DOHH2 (cell line): ENCODE measurements at regions not wholly inside any gene's neighbourhood (a gene's known extent, or its start where the extent isn't known, plus 50 kb on each side); places are given as distances from the start of the nearest gene placed in this dataset.

Experiments used
- H3F3A ChIP-seq: fragments of 200-600 bp; sonication (generic), shearing (Covaris generic); 2 replicates; pipeline ENCODE4 v1.6.0; 2016; ENCODE audit warnings: antibody characterized with exemption, mild to moderate bottlenecking; ENCODE audit not compliant: control insufficient read depth, insufficient read depth
- H3K27ac ChIP-seq: fragments of 200-600 bp; sonication (generic); 2 replicates; pipeline ENCODE4 v1.5.1; 2014; ENCODE audit warnings: low read depth, mild to moderate bottlenecking, low read length, moderate library complexity
- H3K27me3 ChIP-seq: fragments of 200-600 bp; sonication (generic); 2 replicates; pipeline ENCODE4 v1.6.1; 2014; ENCODE audit warnings: mild to moderate bottlenecking, low read length, mixed read lengths; ENCODE audit not compliant: control insufficient read depth
- H3K36me3 ChIP-seq: fragments of 200-600 bp; sonication (generic); 2 replicates; pipeline ENCODE4 v1.6.1; 2014; ENCODE audit warnings: mild to moderate bottlenecking, low read length, moderate library complexity, mixed read lengths; ENCODE audit not compliant: control insufficient read depth
- H3K4me1 ChIP-seq: fragments of 200-600 bp; sonication (generic); 2 replicates; pipeline ENCODE4 v1.6.1; 2014; ENCODE audit warnings: mild to moderate bottlenecking, low read length, mixed read lengths; ENCODE audit not compliant: control insufficient read depth
- H3K4me2 ChIP-seq: fragments of 200-600 bp; sonication (generic); 2 replicates; pipeline ENCODE4 v1.6.0; 2014; ENCODE audit warnings: mild to moderate bottlenecking, low read length, moderate library complexity
- H3K4me3 ChIP-seq: fragments of 200-600 bp; sonication (generic); 2 replicates; pipeline ENCODE4 v1.5.1; 2014; ENCODE audit warnings: mild to moderate bottlenecking, low read length, mixed read lengths
- H3K79me2 ChIP-seq: fragments of 200-600 bp; sonication (generic); 2 replicates; pipeline ENCODE4 v1.6.1; 2014; ENCODE audit warnings: mild to moderate bottlenecking, low read length, mixed read lengths; ENCODE audit not compliant: control insufficient read depth
- H3K9me2 ChIP-seq: fragments of 200-600 bp; sonication (generic); replicated peaks from 2 replicates; pipeline ENCODE4 v1.6.1; 2014; ENCODE audit warnings: mild to moderate bottlenecking, low read length, mixed read lengths; ENCODE audit not compliant: control insufficient read depth
- H3K9me3 ChIP-seq: fragments of 200-600 bp; sonication (generic); 2 replicates; pipeline ENCODE4 v1.6.1; 2014; ENCODE audit warnings: antibody characterized with exemption, low read length, mixed read lengths; ENCODE audit not compliant: control insufficient read depth, insufficient read depth
- H4K20me1 ChIP-seq: fragments of 200-600 bp; sonication (generic); 2 replicates; pipeline ENCODE4 v1.6.0; 2014; ENCODE audit warnings: low read depth, mild to moderate bottlenecking, antibody characterized with exemption, low read length, moderate library complexity; ENCODE audit not compliant: control insufficient read depth, insufficient read depth
- CTCF ChIP-seq: fragments of 200-600 bp; sonication (generic); IDR thresholded peaks from one replicate; pipeline ENCODE4 v1.5.1; 2014; ENCODE audit warnings: antibody characterized with exemption, mild to moderate bottlenecking, low read depth, low read length; ENCODE audit not compliant: poor library complexity, severe bottlenecking
- EZH2phosphoT487 ChIP-seq: fragments of 200-600 bp; sonication (generic); IDR thresholded peaks from 2 replicates; pipeline ENCODE4 v1.6.1; 2017; ENCODE audit warnings: borderline replicate concordance, mild to moderate bottlenecking, antibody characterized with exemption, low read length, moderate library complexity, mixed read lengths

- Histone ChIP-seq H3K79me2 (no peaks in the 10 kb centered on the region), H3K9me2 (no peaks in the 10 kb centered on the region), H3K36me3 (no peaks in the 10 kb centered on the region), H3K4me3 (no peak overlapping the region), H3K4me2 (no peak overlapping the region), H3F3A (no peaks in the 10 kb centered on the region), H3K9me3 (no peaks in the 10 kb centered on the region), H3K27me3 (peaks cover 24% of the 10 kb centered on the region), H3K4me1 (peaks cover 4% of the 10 kb centered on the region; the same call in 1 of the 2 replicates), H3K27ac (no peak overlapping the region), H4K20me1 (no peaks in the 10 kb centered on the region)
- no peak for TF ChIP-seq EZH2phosphoT487
- no peak for TF ChIP-seq CTCF
Measured at GRCh38 chr10:6912021-6912420, 331.9 kb upstream of the PRKCQ start.

- Histone ChIP-seq H4K20me1 (no peaks in the 10 kb centered on the region), H3K79me2 (no peaks in the 10 kb centered on the region), H3K9me3 (no peaks in the 10 kb centered on the region), H3K4me3 (no peak overlapping the region), H3K4me2 (no peak overlapping the region), H3K36me3 (no peaks in the 10 kb centered on the region), H3K4me1 (no peaks in the 10 kb centered on the region; the same call in 1 of the 2 replicates), H3K27me3 (peaks cover 12% of the 10 kb centered on the region), H3F3A (no peaks in the 10 kb centered on the region), H3K9me2 (no peaks in the 10 kb centered on the region), H3K27ac (no peak overlapping the region)
- no peak for TF ChIP-seq CTCF
- TF ChIP-seq EZH2phosphoT487: no peak
Measured at GRCh38 chr10:6909905-6910560, 330.0 kb upstream of the PRKCQ start.

- no peak overlapping the region for H3K27ac ChIP-seq
- TF ChIP-seq EZH2phosphoT487 (no peak), CTCF (no peak)
- no peaks in the 10 kb centered on the region for H4K20me1 ChIP-seq
- H3K36me3 ChIP-seq: no peaks in the 10 kb centered on the region
- no peak overlapping the region for H3K4me3 ChIP-seq
- no peak overlapping the region for H3K4me2 ChIP-seq
- H3K27me3 ChIP-seq: peaks cover 3% of the 10 kb centered on the region; the same call in 1 of the 2 replicates
- no peaks in the 10 kb centered on the region for H3K9me3 ChIP-seq
- no peaks in the 10 kb centered on the region for H3K79me2 ChIP-seq
- no peaks in the 10 kb centered on the region for H3K9me2 ChIP-seq
- H3K4me1 ChIP-seq: no peaks in the 10 kb centered on the region; the same call in 1 of the 2 replicates
- no peaks in the 10 kb centered on the region for H3F3A ChIP-seq
Measured at GRCh38 chr10:6907877-6908530, 327.9 kb upstream of the PRKCQ start.
